ENCODE measurements at regions not wholly inside any gene's neighbourhood (a gene's known extent, or its start where the extent isn't known, plus 50 kb on each side); places are given as distances from the start of the nearest gene placed in this dataset.

- POLR2A ChIA-PET = no interaction called here
- no peak for ATAC-seq
- no peaks in the 10 kb centered on the region for H3K36me3 ChIP-seq (ENCODE audit: control insufficient read depth in 1 of 2, insufficient read depth in 2 of 2, low read length in 2 of 2)
- TF ChIP-seq, protein P1, sequence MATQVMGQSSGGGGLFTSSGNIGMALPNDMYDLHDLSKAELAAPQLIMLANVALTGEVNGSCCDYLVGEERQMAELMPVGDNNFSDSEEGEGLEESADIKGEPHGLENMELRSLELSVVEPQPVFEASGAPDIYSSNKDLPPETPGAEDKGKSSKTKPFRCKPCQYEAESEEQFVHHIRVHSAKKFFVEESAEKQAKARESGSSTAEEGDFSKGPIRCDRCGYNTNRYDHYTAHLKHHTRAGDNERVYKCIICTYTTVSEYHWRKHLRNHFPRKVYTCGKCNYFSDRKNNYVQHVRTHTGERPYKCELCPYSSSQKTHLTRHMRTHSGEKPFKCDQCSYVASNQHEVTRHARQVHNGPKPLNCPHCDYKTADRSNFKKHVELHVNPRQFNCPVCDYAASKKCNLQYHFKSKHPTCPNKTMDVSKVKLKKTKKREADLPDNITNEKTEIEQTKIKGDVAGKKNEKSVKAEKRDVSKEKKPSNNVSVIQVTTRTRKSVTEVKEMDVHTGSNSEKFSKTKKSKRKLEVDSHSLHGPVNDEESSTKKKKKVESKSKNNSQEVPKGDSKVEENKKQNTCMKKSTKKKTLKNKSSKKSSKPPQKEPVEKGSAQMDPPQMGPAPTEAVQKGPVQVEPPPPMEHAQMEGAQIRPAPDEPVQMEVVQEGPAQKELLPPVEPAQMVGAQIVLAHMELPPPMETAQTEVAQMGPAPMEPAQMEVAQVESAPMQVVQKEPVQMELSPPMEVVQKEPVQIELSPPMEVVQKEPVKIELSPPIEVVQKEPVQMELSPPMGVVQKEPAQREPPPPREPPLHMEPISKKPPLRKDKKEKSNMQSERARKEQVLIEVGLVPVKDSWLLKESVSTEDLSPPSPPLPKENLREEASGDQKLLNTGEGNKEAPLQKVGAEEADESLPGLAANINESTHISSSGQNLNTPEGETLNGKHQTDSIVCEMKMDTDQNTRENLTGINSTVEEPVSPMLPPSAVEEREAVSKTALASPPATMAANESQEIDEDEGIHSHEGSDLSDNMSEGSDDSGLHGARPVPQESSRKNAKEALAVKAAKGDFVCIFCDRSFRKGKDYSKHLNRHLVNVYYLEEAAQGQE (IDR thresholded peaks at IDR 0.05; ENCODE audit: low read depth) = no peak
- no peak for TF ChIP-seq RAD21 (IDR thresholded peaks at IDR 0.05; ENCODE audit: low read depth)
- no peak for TF ChIP-seq POLR2A (IDR thresholded peaks at IDR 0.05; ENCODE audit: borderline replicate concordance, extremely low read depth, insufficient read depth, insufficient read length)
- no peak for TF ChIP-seq EZH2 (IDR thresholded peaks at IDR 0.05)
- TF ChIP-seq SP1 (IDR thresholded peaks at IDR 0.05; ENCODE audit: low read depth) = no peak
- TF ChIP-seq JUND (IDR thresholded peaks at IDR 0.05) = no peak
- H3K9ac ChIP-seq (ENCODE audit: low read length) = no peak overlapping the region
- no peaks in the 10 kb centered on the region for H3K9me3 ChIP-seq (ENCODE audit: control insufficient read depth in 1 of 2, insufficient read depth in 1 of 2, low read depth in 1 of 2, low read length in 2 of 2)
- no peaks in the 10 kb centered on the region for H4K20me1 ChIP-seq (ENCODE audit: insufficient read depth)
- H3K79me2 ChIP-seq (ENCODE audit: insufficient read depth, low read length) = no peaks in the 10 kb centered on the region
- H3K4me1 ChIP-seq (ENCODE audit: control insufficient read depth in 1 of 2, insufficient read depth in 2 of 2, low read length in 2 of 2) = no peaks in the 10 kb centered on the region
- H3K9me2 ChIP-seq (ENCODE audit: insufficient read depth) = no peaks in the 10 kb centered on the region
- RAD21 ChIA-PET (ENCODE audit: low non-redundant PET in 1 of 2, low total read pairs in 2 of 2, uncharacterized antibody in 2 of 2, unreplicated experiment in 2 of 2) = no interaction called here
- intact Hi-C loops (cut with micrococcal nuclease) = no loop called here
- no peak overlapping the region for H3K4me2 ChIP-seq (ENCODE audit: low read length)
- no TSS peak for BruUV-seq (replicated peaks)
- H3K27ac ChIP-seq (ENCODE audit: low read depth, low read length) = no peak overlapping the region
- no peaks in the 10 kb centered on the region for H3K27me3 ChIP-seq (ENCODE audit: insufficient read depth, low read length)
- no peak overlapping the region for H3K4me3 ChIP-seq (replicated peaks in 1 of 2; ENCODE audit: low read depth in 1 of 2, low read length in 2 of 2)
- no peak for DNase-seq (ENCODE audit: low read depth, low spot score)
- H2AFZ ChIP-seq (ENCODE audit: low read depth, low read length, poor library complexity, severe bottlenecking) = no peak overlapping the region
- CTCF ChIA-PET = no interaction called here
These were observed 417.1 kb downstream of the SOCS6 start for GRCh38 chr18:70705831-70706416.

DNA sequence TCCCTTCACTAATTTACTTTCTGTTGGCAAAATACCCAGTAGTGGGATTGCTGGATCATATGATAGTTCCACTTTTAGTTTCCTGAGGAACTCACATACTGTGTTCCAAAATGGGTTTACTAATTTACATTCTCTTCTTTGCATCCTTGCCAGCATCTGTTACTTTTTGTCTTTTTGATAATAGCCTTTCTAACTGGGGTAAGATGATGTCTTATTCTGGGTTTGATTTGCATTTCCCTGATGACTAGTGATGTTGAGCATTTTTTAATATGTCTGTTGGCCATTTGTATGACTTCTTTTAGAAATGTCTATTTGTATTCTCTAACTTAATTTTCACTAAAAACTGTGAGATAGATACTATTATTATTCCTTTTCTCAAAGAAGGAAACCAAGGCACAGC lies 411.7 kb downstream of the SOCS6 start:
- RAD21 ChIA-PET (ENCODE audit: low non-redundant PET in 1 of 2, low total read pairs in 2 of 2, uncharacterized antibody in 2 of 2, unreplicated experiment in 2 of 2) = no interaction called here
- H3K36me3 ChIP-seq (ENCODE audit: control insufficient read depth in 1 of 2, insufficient read depth in 2 of 2, low read length in 2 of 2) = no peaks in the 10 kb centered on the region
- no peak overlapping the region for H3K27ac ChIP-seq (ENCODE audit: low read depth, low read length)
- H2AFZ ChIP-seq (ENCODE audit: low read depth, low read length, poor library complexity, severe bottlenecking) = no peak overlapping the region
- H3K9me2 ChIP-seq (ENCODE audit: insufficient read depth) = no peaks in the 10 kb centered on the region
- no peak for TF ChIP-seq SIN3A (IDR thresholded peaks at IDR 0.05; ENCODE audit: low read depth)
- no peak for TF ChIP-seq SRF (IDR thresholded peaks at IDR 0.05; ENCODE audit: low read depth)
- no peaks in the 10 kb centered on the region for H4K20me1 ChIP-seq (ENCODE audit: insufficient read depth)
- BruUV-seq (replicated peaks) = no TSS peak
- no peaks in the 10 kb centered on the region for H3K27me3 ChIP-seq (ENCODE audit: insufficient read depth, low read length)
- H3K9ac ChIP-seq (ENCODE audit: low read length) = no peak overlapping the region
- intact Hi-C loops (cut with micrococcal nuclease) = no loop called here
- CTCF ChIA-PET = no interaction called here
- ATAC-seq = no peak
- DNase-seq (ENCODE audit: low read depth, low spot score) = no peak
- H3K79me2 ChIP-seq (ENCODE audit: insufficient read depth, low read length) = no peaks in the 10 kb centered on the region
- POLR2A ChIA-PET = no interaction called here
- H3K4me2 ChIP-seq (ENCODE audit: low read length) = no peak overlapping the region
- H3K4me3 ChIP-seq (replicated peaks in 1 of 2; ENCODE audit: low read depth in 1 of 2, low read length in 2 of 2) = no peak overlapping the region
- H3K4me1 ChIP-seq (ENCODE audit: control insufficient read depth in 1 of 2, insufficient read depth in 2 of 2, low read length in 2 of 2) = no peaks in the 10 kb centered on the region
- no peaks in the 10 kb centered on the region for H3K9me3 ChIP-seq (ENCODE audit: control insufficient read depth in 1 of 2, insufficient read depth in 1 of 2, low read depth in 1 of 2, low read length in 2 of 2)

Data from HCT116 (cell line).